DOHH2 (cell line): ENCODE measurements at regions not wholly inside any gene's neighbourhood (a gene's known extent, or its start where the extent isn't known, plus 50 kb on each side); places are given as distances from the start of the nearest gene placed in this dataset.

Experiments used
- CTCF ChIP-seq: fragments of 200-600 bp; sonication (generic); IDR thresholded peaks from one replicate; pipeline ENCODE4 v1.5.1; 2014; ENCODE audit warnings: antibody characterized with exemption, mild to moderate bottlenecking, low read depth, low read length; ENCODE audit not compliant: poor library complexity, severe bottlenecking
- EZH2phosphoT487 ChIP-seq: fragments of 200-600 bp; sonication (generic); IDR thresholded peaks from 2 replicates; pipeline ENCODE4 v1.6.1; 2017; ENCODE audit warnings: borderline replicate concordance, mild to moderate bottlenecking, antibody characterized with exemption, low read length, moderate library complexity, mixed read lengths

GRCh38 chr7:34584526-34584925 is 73.5 kb upstream of the NPSR1 start:
- TF ChIP-seq CTCF = no peak
- TF ChIP-seq EZH2phosphoT487 = no peak
